GM23248 (cell line): ENCODE measurements at regions not wholly inside any gene's neighbourhood (a gene's known extent, or its start where the extent isn't known, plus 50 kb on each side); places are given as distances from the start of the nearest gene placed in this dataset.

ENCODE experiments used
- DNase-seq: peaks from one replicate; pipeline ENCODE4 v3.0.0-alpha.2; 2015
- H2AFZ ChIP-seq: fragments of 200-600 bp; sonication (generic); 2 replicates; pipeline ENCODE4 v1.6.1; 2016; ENCODE audit warnings: antibody characterized with exemption
- H3F3A ChIP-seq: fragments of 200-600 bp; sonication (generic); 2 replicates; pipeline ENCODE4 v1.6.1; 2016; ENCODE audit warnings: mild to moderate bottlenecking, antibody characterized with exemption, mixed run types; ENCODE audit not compliant: insufficient read depth
- H3K27ac ChIP-seq: fragments of 200-600 bp; sonication (generic); 2 replicates; pipeline ENCODE4 v1.5.1; 2016; ENCODE audit warnings: mild to moderate bottlenecking
- H3K27me3 ChIP-seq: fragments of 200-600 bp; sonication (generic); replicated peaks from 2 replicates; pipeline ENCODE4 v1.6.1; 2016; ENCODE audit warnings: mild to moderate bottlenecking; ENCODE audit not compliant: insufficient read depth
- H3K36me3 ChIP-seq: fragments of 200-600 bp; sonication (generic); 2 replicates; pipeline ENCODE4 v1.6.1; 2016; ENCODE audit warnings: low read depth, mild to moderate bottlenecking
- H3K4me1 ChIP-seq: fragments of 200-600 bp; sonication (generic); 2 replicates; pipeline ENCODE4 v1.6.1; 2016; ENCODE audit warnings: mild to moderate bottlenecking; ENCODE audit not compliant: insufficient read depth
- H3K4me2 ChIP-seq: fragments of 200-600 bp; sonication (generic); one replicate; pipeline ENCODE4 v1.6.1; 2016; ENCODE audit warnings: mild to moderate bottlenecking; ENCODE audit not compliant: unreplicated experiment
- H3K4me3 ChIP-seq: fragments of 200-600 bp; sonication (generic); 2 replicates; pipeline ENCODE4 v1.5.1; 2016; ENCODE audit warnings: mild to moderate bottlenecking
- H3K79me2 ChIP-seq: fragments of 200-600 bp; sonication (generic); 2 replicates; pipeline ENCODE4 v1.6.1; 2016; ENCODE audit warnings: mild to moderate bottlenecking; ENCODE audit not compliant: insufficient read depth
- H3K9ac ChIP-seq: fragments of 200-600 bp; sonication (generic); 2 replicates; pipeline ENCODE4 v1.6.1; 2016; ENCODE audit warnings: mild to moderate bottlenecking
- H3K9me2 ChIP-seq: fragments of 200-600 bp; sonication (generic); 2 replicates; pipeline ENCODE4 v1.6.1; 2016; ENCODE audit warnings: mixed run types, mild to moderate bottlenecking, moderate library complexity; ENCODE audit not compliant: insufficient read depth
- H3K9me3 ChIP-seq: fragments of 200-600 bp; sonication (generic); one replicate; pipeline ENCODE4 v1.6.1; 2017; ENCODE audit warnings: low read depth
- H4K20me1 ChIP-seq: fragments of 200-600 bp; sonication (generic); 2 replicates; pipeline ENCODE4 v1.6.0; 2016; ENCODE audit not compliant: insufficient read depth
- EZH2 ChIP-seq: fragments of 200-600 bp; sonication (generic); IDR thresholded peaks from 2 replicates; pipeline ENCODE4 v1.6.1; 2018; ENCODE audit warnings: antibody characterized with exemption, mild to moderate bottlenecking; ENCODE audit not compliant: insufficient read depth, poor library complexity, severe bottlenecking
- EZH2phosphoT487 ChIP-seq: fragments of 200-600 bp; sonication (generic); IDR thresholded peaks from 2 replicates; pipeline ENCODE4 v1.6.1; 2018; ENCODE audit warnings: antibody characterized with exemption, moderate library complexity, mild to moderate bottlenecking, low read depth; ENCODE audit not compliant: insufficient read depth
- WGBS, 2 experiments: methylation state at CpG; one replicate each; pipeline ENCODE4 v1.1.6; 2015 to 2017; ENCODE audit warnings: low lambda C conversion rate in 2 of 2, low coverage in 1 of 2; ENCODE audit errors: missing lambda C conversion rate in 2 of 2; 5-methylcytosine and 5-hydroxymethylcytosine counted together
- in situ Hi-C: fragments of 300-500 bp; cut with MboI; formaldehyde crosslinking; loops from 2 replicates; pipeline ENCODE4 v1.15.0; 2020

DNA sequence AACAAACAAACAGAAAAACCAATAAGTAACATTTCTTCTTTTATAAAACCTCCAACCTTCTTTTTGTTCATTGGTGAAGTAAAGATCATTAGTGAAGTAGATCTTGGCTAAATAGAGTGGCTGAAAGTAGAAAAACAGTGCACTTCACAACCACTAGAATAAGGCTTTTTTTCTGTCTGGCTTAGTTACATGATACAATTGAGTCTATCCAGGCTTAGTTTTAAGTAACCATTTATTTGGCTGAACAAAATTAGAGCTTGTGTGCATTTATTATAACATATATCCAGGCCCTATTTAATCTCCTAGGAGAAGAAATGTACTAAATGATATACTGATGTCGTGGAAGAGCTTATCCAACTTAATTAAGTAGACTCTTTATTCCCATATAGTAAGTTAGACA, 65.8 kb upstream of the STK38L start:
- no peak for DNase-seq
- H3K36me3 ChIP-seq: no peaks in the 10 kb centered on the region
- peaks cover 56% of the 10 kb centered on the region for H3K4me1 ChIP-seq
- no peak overlapping the region for H3K4me2 ChIP-seq
- no peaks in the 10 kb centered on the region for H3K9me3 ChIP-seq
- no peaks in the 10 kb centered on the region for H3K79me2 ChIP-seq
- H3K9me2 ChIP-seq: no peaks in the 10 kb centered on the region
- H3K4me3 ChIP-seq: no peak overlapping the region
- no peak overlapping the region for H3K9ac ChIP-seq
- TF ChIP-seq EZH2 (no peak), EZH2phosphoT487 (no peak)
- no peaks in the 10 kb centered on the region for H3K27me3 ChIP-seq
- 49 to 50% methylated on average over 1 of the region's 1 CpG for WGBS, 2 experiments
- peaks cover 56% of the 10 kb centered on the region for H3F3A ChIP-seq
- in situ Hi-C loops: no loop called here
- H4K20me1 ChIP-seq: no peaks in the 10 kb centered on the region
- H2AFZ ChIP-seq: no peak overlapping the region
- peak overlapping the region; percentile 68 for H3K27ac ChIP-seq

- H3K79me2 ChIP-seq: no peaks in the 10 kb centered on the region
- peaks cover 56% of the 10 kb centered on the region for H3F3A ChIP-seq
- H3K4me3 ChIP-seq: no peak overlapping the region
- peak overlapping the region; percentile 58 for H3K27ac ChIP-seq
- H3K36me3 ChIP-seq: no peaks in the 10 kb centered on the region
- H3K9ac ChIP-seq: no peak overlapping the region
- H4K20me1 ChIP-seq: no peaks in the 10 kb centered on the region
- no peaks in the 10 kb centered on the region for H3K9me3 ChIP-seq
- no peaks in the 10 kb centered on the region for H3K27me3 ChIP-seq
- TF ChIP-seq EZH2 (no peak), EZH2phosphoT487 (no peak)
- H3K4me2 ChIP-seq: peak overlapping the region; percentile 6
- WGBS, 2 experiments: 97 to 100% methylated on average over 2 of the region's 2 CpGs
- in situ Hi-C loops: no loop called here
- DNase-seq: no peak
- peaks cover 56% of the 10 kb centered on the region for H3K4me1 ChIP-seq
- H3K9me2 ChIP-seq: no peaks in the 10 kb centered on the region
- no peak overlapping the region for H2AFZ ChIP-seq
These were observed 65.2 kb upstream of the STK38L start for GRCh38 chr12:27178723-27179399.

DNA sequence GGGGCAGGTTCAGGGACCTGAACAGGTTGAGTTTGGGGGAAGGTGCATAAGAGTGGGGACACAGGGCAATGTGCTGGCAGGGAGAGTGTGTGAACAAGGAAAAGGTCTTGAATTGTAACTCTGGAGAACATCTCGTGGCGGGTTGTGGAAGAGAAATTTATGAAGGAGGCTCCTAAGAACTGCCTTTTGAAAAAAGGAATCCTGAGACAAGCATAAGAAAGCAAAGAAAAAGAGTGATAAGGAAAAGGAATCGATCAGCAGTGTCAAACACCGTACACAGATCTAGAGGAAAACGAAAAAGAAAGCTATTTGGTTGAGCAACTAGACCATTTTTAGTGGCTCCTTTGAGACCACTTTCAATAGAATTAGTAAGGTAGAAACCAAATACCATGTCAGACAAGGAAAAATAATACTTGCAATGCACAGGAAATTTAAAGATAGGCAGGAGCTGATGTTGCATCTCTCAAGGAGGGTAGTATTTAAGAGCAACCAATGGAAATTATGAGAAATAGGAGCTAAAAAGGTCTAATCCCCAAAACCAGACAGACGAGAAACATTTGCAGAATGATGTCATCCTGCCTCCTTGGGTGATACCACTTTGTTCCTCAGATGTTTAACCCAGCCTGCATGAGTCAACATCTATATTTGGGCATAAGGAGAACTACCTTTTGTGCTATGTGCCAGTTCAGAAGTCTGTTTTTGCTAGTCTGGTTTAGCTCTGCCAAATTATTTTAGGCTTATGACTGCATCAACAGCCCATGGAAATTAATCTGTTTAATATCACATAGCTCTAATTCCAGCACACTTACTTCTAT, 64.5 kb upstream of the STK38L start:
- Histone ChIP-seq H3K4me2 (peak overlapping the region; percentile 61), H3F3A (peaks cover 58% of the 10 kb centered on the region), H3K27me3 (no peaks in the 10 kb centered on the region), H3K79me2 (no peaks in the 10 kb centered on the region), H3K27ac (peak overlapping the region; percentile 58), H3K9ac (no peak overlapping the region), H3K4me1 (peaks cover 56% of the 10 kb centered on the region), H4K20me1 (no peaks in the 10 kb centered on the region), H2AFZ (no peak overlapping the region), H3K9me2 (no peaks in the 10 kb centered on the region), H3K9me3 (no peaks in the 10 kb centered on the region), H3K4me3 (no peak overlapping the region), H3K36me3 (no peaks in the 10 kb centered on the region)
- in situ Hi-C loops: no loop called here
- 72 to 77% methylated on average over 6 of the region's 6 CpGs for WGBS, 2 experiments
- peak; percentile 93 for DNase-seq
- TF ChIP-seq EZH2 (no peak), EZH2phosphoT487 (no peak)

- peak; percentile 35 for DNase-seq
- no peak overlapping the region for H2AFZ ChIP-seq
- H3K79me2 ChIP-seq: no peaks in the 10 kb centered on the region
- no peaks in the 10 kb centered on the region for H3K9me3 ChIP-seq
- peak overlapping the region; percentile 61 for H3K4me2 ChIP-seq
- TF ChIP-seq EZH2phosphoT487 (no peak), EZH2 (no peak)
- in situ Hi-C loops: no loop called here
- H3K4me1 ChIP-seq: peaks cover 68% of the 10 kb centered on the region
- no peaks in the 10 kb centered on the region for H3K9me2 ChIP-seq
- WGBS, 2 experiments: 41 to 55% methylated on average over 3 of the region's 3 CpGs
- no peak overlapping the region for H3K4me3 ChIP-seq
- no peak overlapping the region for H3K9ac ChIP-seq
- peaks cover 72% of the 10 kb centered on the region for H3F3A ChIP-seq
- H3K27ac ChIP-seq: peak overlapping the region; percentile 58
- H3K27me3 ChIP-seq: no peaks in the 10 kb centered on the region
- no peaks in the 10 kb centered on the region for H4K20me1 ChIP-seq
- no peaks in the 10 kb centered on the region for H3K36me3 ChIP-seq
These were observed 63.1 kb upstream of the STK38L start for GRCh38 chr12:27180906-27181505.
